Fibroblast of the aortic adventitia (primary cell): ENCODE measurements at regions not wholly inside any gene's neighbourhood (a gene's known extent, or its start where the extent isn't known, plus 50 kb on each side); places are given as distances from the start of the nearest gene placed in this dataset.

Source experiments
- DNase-seq: peaks from one replicate; pipeline ENCODE4 v3.0.0-alpha.2; 2010; ENCODE audit warnings: low read depth
- H3K4me3 ChIP-seq: 2 replicates; pipeline ENCODE4 v1.5.1; 2011; ENCODE audit warnings: low read depth, mild to moderate bottlenecking, control low read depth, low read length, moderate library complexity
- TF ChIP-seq, protein P1 (sequence below): IDR thresholded peaks from 2 replicates; pipeline ENCODE4 v1.5.1; 2011; ENCODE audit warnings: mild to moderate bottlenecking, low read length, control low read depth, inconsistent platforms; ENCODE audit not compliant: insufficient read depth

DNA sequence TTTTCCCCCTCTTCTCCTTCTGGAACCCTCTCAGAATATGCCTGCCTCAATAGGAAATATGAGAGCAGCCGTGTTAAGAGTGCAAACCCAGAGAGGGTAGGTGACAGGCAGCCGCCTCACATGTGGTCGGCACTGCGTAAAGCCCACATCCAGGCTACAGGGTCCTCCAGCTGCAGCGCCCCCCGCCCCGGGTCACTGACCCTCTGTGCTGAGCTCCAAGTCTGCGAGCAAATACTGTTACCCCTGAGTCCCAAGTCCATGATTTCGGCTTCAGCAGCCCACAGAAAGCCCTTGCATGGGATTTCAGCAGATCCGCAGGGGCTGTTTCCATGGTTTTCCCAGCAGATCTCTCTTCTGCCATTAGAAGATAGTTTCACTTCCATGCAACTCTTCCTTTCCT, 186.9 kb upstream of the IRS2 start:
- no peak for DNase-seq
- H3K4me3 ChIP-seq = no peak overlapping the region
- TF ChIP-seq, protein P1, sequence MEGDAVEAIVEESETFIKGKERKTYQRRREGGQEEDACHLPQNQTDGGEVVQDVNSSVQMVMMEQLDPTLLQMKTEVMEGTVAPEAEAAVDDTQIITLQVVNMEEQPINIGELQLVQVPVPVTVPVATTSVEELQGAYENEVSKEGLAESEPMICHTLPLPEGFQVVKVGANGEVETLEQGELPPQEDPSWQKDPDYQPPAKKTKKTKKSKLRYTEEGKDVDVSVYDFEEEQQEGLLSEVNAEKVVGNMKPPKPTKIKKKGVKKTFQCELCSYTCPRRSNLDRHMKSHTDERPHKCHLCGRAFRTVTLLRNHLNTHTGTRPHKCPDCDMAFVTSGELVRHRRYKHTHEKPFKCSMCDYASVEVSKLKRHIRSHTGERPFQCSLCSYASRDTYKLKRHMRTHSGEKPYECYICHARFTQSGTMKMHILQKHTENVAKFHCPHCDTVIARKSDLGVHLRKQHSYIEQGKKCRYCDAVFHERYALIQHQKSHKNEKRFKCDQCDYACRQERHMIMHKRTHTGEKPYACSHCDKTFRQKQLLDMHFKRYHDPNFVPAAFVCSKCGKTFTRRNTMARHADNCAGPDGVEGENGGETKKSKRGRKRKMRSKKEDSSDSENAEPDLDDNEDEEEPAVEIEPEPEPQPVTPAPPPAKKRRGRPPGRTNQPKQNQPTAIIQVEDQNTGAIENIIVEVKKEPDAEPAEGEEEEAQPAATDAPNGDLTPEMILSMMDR = no peak

DNA sequence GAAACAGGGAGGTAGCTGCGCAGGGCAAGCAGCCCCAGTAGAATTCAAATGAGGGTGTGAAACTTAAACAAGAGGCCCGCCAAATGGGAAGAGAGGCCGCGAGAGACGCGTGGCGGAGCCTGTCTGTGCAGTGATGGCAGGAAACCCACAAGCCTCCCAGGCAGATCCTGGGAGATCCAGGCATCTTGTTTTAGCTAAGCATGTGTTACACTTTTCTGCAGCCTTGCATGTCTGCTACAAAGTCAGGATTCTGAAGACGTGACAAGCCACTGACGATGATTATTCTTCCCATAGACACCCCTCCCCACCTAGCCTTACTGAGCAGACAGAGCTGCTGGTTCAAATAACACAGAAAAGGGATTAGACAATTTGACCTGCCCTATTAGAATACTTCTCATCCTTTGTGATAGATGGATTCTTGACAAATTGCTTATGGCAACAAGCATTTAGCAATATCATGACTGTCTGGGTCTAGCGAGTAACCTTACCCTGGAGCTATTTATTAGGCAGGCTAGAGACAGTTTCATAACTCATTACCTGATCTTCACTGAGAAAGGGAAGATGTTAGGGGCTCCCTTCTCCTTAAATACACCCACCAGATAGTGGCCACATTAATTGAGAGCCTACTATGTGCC, 185.2 kb upstream of the IRS2 start:
- DNase-seq = no peak
- TF ChIP-seq, protein P1 = no peak
- no peak overlapping the region for H3K4me3 ChIP-seq

DNA sequence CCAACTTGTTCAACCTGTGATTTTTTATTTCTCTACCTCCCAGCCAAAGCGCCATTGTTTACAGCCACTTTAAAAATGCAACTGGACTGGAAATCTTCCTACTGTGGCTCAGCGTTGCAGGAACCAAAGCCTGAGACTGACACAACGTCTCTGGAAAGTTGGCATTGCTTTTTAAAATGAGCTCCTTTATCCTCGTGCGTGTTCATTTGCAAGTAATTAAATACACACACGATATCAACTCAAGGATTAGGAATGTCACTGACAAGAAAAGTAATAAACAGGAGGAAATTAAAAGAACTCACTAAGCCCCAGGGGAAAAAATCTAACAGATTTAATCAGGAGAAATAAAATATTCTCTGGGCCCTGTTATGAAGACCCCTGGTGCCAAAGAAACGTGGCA, 184.6 kb upstream of the IRS2 start:
- H3K4me3 ChIP-seq = no peak overlapping the region
- DNase-seq = no peak
- TF ChIP-seq, protein P1 = no peak

DNA sequence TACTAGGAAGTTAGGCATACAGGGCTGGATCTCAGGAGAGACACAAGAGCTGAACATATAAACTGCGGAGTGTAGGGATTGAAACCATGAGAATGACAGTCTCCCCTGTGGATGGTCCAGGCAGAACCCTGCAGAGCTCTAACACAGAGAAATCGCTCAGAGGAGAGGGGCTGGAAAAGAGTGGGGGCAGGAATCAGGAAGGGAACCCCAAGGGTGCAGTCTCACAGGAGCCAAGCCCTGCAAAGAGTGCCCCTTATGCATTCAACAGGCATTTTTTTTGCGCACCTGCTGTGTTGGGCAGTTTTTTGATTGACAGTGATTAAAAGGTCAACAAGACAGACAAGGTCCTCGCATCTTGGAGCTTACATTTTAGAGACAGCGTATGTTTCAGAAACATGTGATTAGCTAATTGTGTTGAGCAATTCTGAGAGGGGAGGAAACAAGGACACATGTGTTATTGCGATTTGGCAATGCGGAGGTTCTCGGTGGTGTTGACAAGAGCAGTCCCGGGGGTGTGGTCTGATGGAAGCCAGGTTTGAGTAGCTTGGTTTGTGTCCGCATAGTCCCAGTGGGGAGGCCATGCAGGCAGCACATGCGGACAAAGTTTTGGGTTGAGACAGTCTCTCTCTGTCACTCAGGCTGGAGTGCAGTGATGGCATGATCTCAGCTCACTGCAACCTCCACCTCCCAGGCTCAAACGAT, 182.6 kb upstream of the IRS2 start:
- TF ChIP-seq, protein P1 = no peak
- no peak overlapping the region for H3K4me3 ChIP-seq
- DNase-seq = no peak

DNA sequence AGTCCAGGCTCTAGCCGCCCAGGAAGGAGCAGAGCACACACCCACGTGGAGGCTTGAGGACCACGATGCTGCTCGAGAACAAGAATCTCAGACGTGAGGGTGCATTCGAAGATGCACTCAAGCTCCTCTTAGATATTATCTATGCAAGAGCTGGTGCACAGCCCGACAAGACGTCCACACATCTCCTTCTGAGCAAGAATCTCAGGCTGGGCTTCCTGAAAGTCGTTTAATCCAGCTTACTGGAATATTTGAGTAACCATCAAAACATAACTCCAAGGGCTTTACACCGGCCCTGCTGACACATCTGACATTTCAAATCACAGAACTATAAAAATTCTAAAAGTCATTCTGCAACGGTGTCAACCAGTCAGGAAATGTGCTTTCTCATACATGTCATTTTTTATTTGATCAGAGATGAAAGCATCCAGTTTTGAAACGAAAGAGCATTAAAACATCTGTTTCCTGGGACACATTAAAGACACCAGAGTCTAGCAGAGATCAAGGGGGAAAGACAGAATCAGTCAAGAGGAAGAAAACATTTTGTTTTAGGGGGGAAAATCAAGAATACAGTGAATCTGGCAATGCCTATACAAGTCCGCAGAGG, 177.7 kb upstream of the IRS2 start:
- no peak overlapping the region for H3K4me3 ChIP-seq
- DNase-seq = no peak
- TF ChIP-seq, protein P1 = no peak

DNA sequence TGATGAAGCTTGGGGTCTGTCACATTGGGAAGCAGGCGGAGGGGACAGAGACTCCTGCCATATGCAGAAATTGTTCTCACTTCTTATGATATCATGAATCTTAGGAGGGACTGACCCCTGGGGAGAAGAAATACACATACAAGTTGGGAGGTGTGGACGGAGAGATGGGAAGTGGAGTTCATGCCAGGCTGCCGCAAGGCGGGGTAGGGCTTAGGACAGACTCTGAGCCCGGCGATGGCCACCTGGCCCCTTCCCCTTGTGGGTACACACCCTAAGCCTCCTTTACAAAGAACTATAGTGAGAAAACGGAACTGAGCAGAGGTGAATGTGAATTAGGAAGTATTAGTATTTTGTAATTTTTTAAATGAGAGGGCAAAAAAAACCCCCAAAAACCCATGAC, 177.0 kb upstream of the IRS2 start:
- H3K4me3 ChIP-seq = no peak overlapping the region
- DNase-seq = no peak
- TF ChIP-seq, protein P1 = no peak
